GM12878 (cell line): ENCODE measurements at regions not wholly inside any gene's neighbourhood (a gene's known extent, or its start where the extent isn't known, plus 50 kb on each side); places are given as distances from the start of the nearest gene placed in this dataset.

Experiments
- ATAC-seq: fragments of 200-7000 bp; cut with Tn5 transposase; 3 replicates; pipeline ENCODE4 v1.9.1; 2020; ENCODE audit warnings: mild to moderate bottlenecking, moderate library complexity
- BruUV-seq: library from RNA; stranded (reverse); fragments of 400-500 nt; replicated peaks from 2 replicates; lab custom pipeline; 2021; lab: Mats Ljungman, UMichigan
- CTCF ChIA-PET: fragments of 300-600 bp; sonication (Branson Sonifier 250); formaldehyde crosslinking; extraction: SDS; loops from one replicate; lab custom pipeline; 2021; ENCODE audit warnings: inconsistent platforms; lab: Yijun Ruan, JAX
- POLR2A ChIA-PET: fragments of 350-600 bp; formaldehyde crosslinking; extraction: SDS; loops from one replicate; lab custom pipeline; 2021; ENCODE audit warnings: inconsistent platforms; lab: Charles Lee
- RAD21 ChIA-PET: fragments of 300-600 bp; sonication (Branson Sonifier 250); formaldehyde crosslinking; loops from one replicate; lab custom pipeline; 2023; ENCODE audit warnings: antibody characterized with exemption; ENCODE audit not compliant: unreplicated experiment; lab: Charles Lee
- SMC1A ChIA-PET: fragments of 300-600 bp; sonication (Branson Sonifier 250); formaldehyde crosslinking; loops from one replicate; lab custom pipeline; 2023; ENCODE audit not compliant: unreplicated experiment, uncharacterized antibody; lab: Charles Lee
- DNase-seq: peaks from one replicate; pipeline ENCODE4 v3.0.0-alpha.2; 2011; ENCODE audit warnings: low read depth, low spot score
- FAIRE-seq: peaks from 3 replicates; lab custom pipeline; 2011; peaks lifted over from hg19 to GRCh38; lab: Jason Lieb, UNC
- H2AFZ ChIP-seq: 2 replicates; pipeline ENCODE4 v1.6.0; 2011; ENCODE audit warnings: low read depth, low read length, control low read depth; ENCODE audit not compliant: control insufficient read depth
- H3K27ac ChIP-seq: 2 replicates; pipeline ENCODE4 v1.5.1; 2011; ENCODE audit warnings: control low read depth; ENCODE audit not compliant: control insufficient read depth, insufficient read depth
- H3K27me3 ChIP-seq, 2 experiments: replicated peaks in 1 of 2; 2 replicates each; pipeline versions ENCODE4 v1.6.0 to v1.6.1; 2011; ENCODE audit warnings: low read length in 1 of 2; ENCODE audit not compliant: control insufficient read depth in 2 of 2, insufficient read depth in 2 of 2
- H3K36me3 ChIP-seq, 2 experiments: 2 replicates each; pipeline ENCODE4 v1.5.1; 2011; ENCODE audit warnings: low read length in 1 of 2; ENCODE audit not compliant: control insufficient read depth in 2 of 2, insufficient read depth in 2 of 2
- H3K4me1 ChIP-seq: 2 replicates; pipeline ENCODE4 v1.6.1; 2011; ENCODE audit warnings: mild to moderate bottlenecking, low read length, moderate library complexity, mixed read lengths; ENCODE audit not compliant: control insufficient read depth, insufficient read depth
- H3K4me2 ChIP-seq: 2 replicates; pipeline ENCODE4 v1.6.0; 2011; ENCODE audit warnings: control low read depth; ENCODE audit not compliant: control insufficient read depth, insufficient read depth
- H3K4me3 ChIP-seq: fragments of 200-600 bp; sonication (generic); 2 replicates; pipeline ENCODE4 v1.5.1; 2016
- H3K79me2 ChIP-seq: 2 replicates; pipeline ENCODE4 v1.6.0; 2011; ENCODE audit warnings: low read length; ENCODE audit not compliant: control insufficient read depth, insufficient read depth
- H3K9ac ChIP-seq: 2 replicates; pipeline ENCODE4 v1.8.0; 2011; ENCODE audit warnings: low read length, control low read depth, mixed read lengths; ENCODE audit not compliant: control insufficient read depth, insufficient read depth
- H3K9me3 ChIP-seq: replicated peaks from 3 replicates; pipeline ENCODE4 v1.5.1; 2011; ENCODE audit warnings: mild to moderate bottlenecking, low read length; ENCODE audit not compliant: control insufficient read depth, insufficient read depth
- H4K20me1 ChIP-seq: 2 replicates; pipeline ENCODE4 v1.6.0; 2011; ENCODE audit not compliant: control insufficient read depth, insufficient read depth
- BCL3 ChIP-seq: IDR thresholded peaks from 2 replicates; pipeline ENCODE4 v1.6.1; 2011; ENCODE audit warnings: borderline replicate concordance, low read depth, mild to moderate bottlenecking, moderate library complexity, low read length; ENCODE audit not compliant: insufficient read depth, poor library complexity, severe bottlenecking
- CEBPB ChIP-seq, 2 experiments: fragments of 150-350 bp in 1 of 2; IDR thresholded peaks; 2 replicates each; pipeline ENCODE4 v1.6.1; 2012 to 2014; ENCODE audit warnings: low read depth in 2 of 2, low read length in 2 of 2, borderline replicate concordance in 1 of 2, inconsistent platforms in 1 of 2
- CHD1 ChIP-seq: IDR thresholded peaks from 2 replicates; pipeline ENCODE4 v1.6.1; 2012; ENCODE audit warnings: low read depth, low read length, improper control_type of control experiment
- CREM ChIP-seq: IDR thresholded peaks from 2 replicates; pipeline ENCODE4 v1.6.1; 2014; ENCODE audit warnings: antibody characterized with exemption, low read depth
- EED ChIP-seq: sonication (generic); IDR thresholded peaks from 2 replicates; pipeline ENCODE4 v1.6.1; 2016; ENCODE audit warnings: antibody characterized with exemption, low read depth
- FOS ChIP-seq: IDR thresholded peaks from 3 replicates; pipeline ENCODE4 v1.6.1; 2011; ENCODE audit warnings: borderline replicate concordance; ENCODE audit not compliant: insufficient read length; ENCODE audit errors: extremely low read depth
- JUNB ChIP-seq: IDR thresholded peaks from 2 replicates; pipeline ENCODE4 v1.6.1; 2016; ENCODE audit warnings: antibody characterized with exemption, mild to moderate bottlenecking
- MEF2A ChIP-seq: IDR thresholded peaks from 2 replicates; pipeline ENCODE4 v1.6.1; 2011; ENCODE audit warnings: low read depth, mild to moderate bottlenecking, low read length, moderate library complexity; ENCODE audit not compliant: insufficient read depth
- PML ChIP-seq: IDR thresholded peaks from 2 replicates; pipeline ENCODE4 v1.6.1; 2012; ENCODE audit warnings: low read length, inconsistent platforms
- POLR2AphosphoS5 ChIP-seq: IDR thresholded peaks from 2 replicates; pipeline ENCODE4 v1.6.1; 2011; ENCODE audit warnings: mild to moderate bottlenecking, low read length, inconsistent platforms
- PRDM15 ChIP-seq: fragments of 450-650 bp; formaldehyde crosslinking; IDR thresholded peaks from 2 replicates; pipeline ENCODE4 v1.4.0; 2020; ENCODE audit warnings: mild to moderate bottlenecking, moderate library complexity
- RUNX3 ChIP-seq: IDR thresholded peaks from 2 replicates; pipeline ENCODE4 v1.6.1; 2012; ENCODE audit warnings: low read length, inconsistent platforms
- SMAD1 ChIP-seq: fragments of 450-650 bp; IDR thresholded peaks from 2 replicates; pipeline ENCODE4 v1.6.1; 2018; ENCODE audit warnings: mild to moderate bottlenecking, low read depth; ENCODE audit not compliant: partially characterized antibody
- SREBF1 ChIP-seq: IDR thresholded peaks from 2 replicates; pipeline ENCODE4 v1.6.1; 2012; ENCODE audit warnings: mild to moderate bottlenecking, low read length
- SRF ChIP-seq, 2 experiments: IDR thresholded peaks; 2 replicates each; pipeline ENCODE4 v1.6.1; 2011; ENCODE audit warnings: low read depth in 2 of 2, low read length in 2 of 2, mild to moderate bottlenecking in 1 of 2, moderate library complexity in 1 of 2
- SUPT20H ChIP-seq: IDR thresholded peaks from 2 replicates; pipeline ENCODE4 v1.6.1; 2011; ENCODE audit warnings: low read depth, mild to moderate bottlenecking, low read length, moderate library complexity, borderline replicate concordance; ENCODE audit not compliant: control insufficient read depth
- SUZ12 ChIP-seq: fragments of 200-600 bp; sonication (generic); IDR thresholded peaks from one replicate; pipeline ENCODE4 v1.6.1; 2018; ENCODE audit warnings: antibody characterized with exemption, mild to moderate bottlenecking; ENCODE audit not compliant: unreplicated experiment
- WRNIP1 ChIP-seq: IDR thresholded peaks from 2 replicates; pipeline ENCODE4 v1.6.1; 2011; ENCODE audit warnings: low read depth, low read length, improper control_type of control experiment, borderline replicate concordance
- ZBTB33 ChIP-seq: fragments of 450-650 bp; IDR thresholded peaks from 2 replicates; pipeline ENCODE4 v1.6.1; 2017; ENCODE audit warnings: mild to moderate bottlenecking
- ZZZ3 ChIP-seq: IDR thresholded peaks from 2 replicates; pipeline ENCODE4 v1.6.1; 2011; ENCODE audit warnings: low read depth; ENCODE audit not compliant: control insufficient read depth, insufficient read length
- in situ Hi-C: fragments of 300-500 bp; cut with MboI; formaldehyde crosslinking; loops from 9 replicates; pipeline ENCODE4 v1.14.3; 2018; ENCODE audit warnings: mixed read lengths
- intact Hi-C: fragments of 100-400 bp; cut with micrococcal nuclease; formaldehyde crosslinking; loops from one replicate; pipeline ENCODE4 v1.14.2; 2022; ENCODE audit not compliant: unreplicated experiment

GRCh38 chr3:144875211-144875610 lies 903.6 kb downstream of the DIPK2A start:
- no TSS peak for BruUV-seq

More at GRCh38 chr3:144875211-144875610, 903.6 kb downstream of the DIPK2A start:
- intact Hi-C loops = no loop called here
- Histone ChIP-seq H3K9me3 (no peaks in the 10 kb centered on the region), H3K4me1 (no peaks in the 10 kb centered on the region), H3K27ac (no peak overlapping the region), H4K20me1 (no peaks in the 10 kb centered on the region), H3K27me3 (no peaks in the 10 kb centered on the region), H3K36me3 (no peaks in the 10 kb centered on the region), H3K79me2 (no peaks in the 10 kb centered on the region), H3K4me3 (no peak overlapping the region), H2AFZ (no peak overlapping the region), H3K9ac (no peak overlapping the region), H3K4me2 (no peak overlapping the region)
- FAIRE-seq = no peak
- ATAC-seq = no peak
- ChIA-PET SMC1A (no interaction called here), RAD21 (no interaction called here), POLR2A (no interaction called here), CTCF (interaction anchor here (0.7 kb wide), 1 partner anchor 14 kb away, joined by 3 read pairs; no protein-coding TSS in a partner anchor)
- TF ChIP-seq SRF (IDR thresholded peaks at IDR 0.05; ENCODE audit: low read depth in 2 of 2, low read length in 2 of 2) (no peak), POLR2AphosphoS5 (no peak), FOS (no peak), PRDM15 (CRISPR knock-in tag) (no peak), SUPT20H (no peak), BCL3 (no peak), RUNX3 (no peak), SREBF1 (no peak), CREM (no peak), WRNIP1 (no peak), EED (no peak), MEF2A (no peak), PML (no peak), JUNB (no peak), CEBPB (IDR thresholded peaks at IDR 0.05; ENCODE audit: borderline replicate concordance in 1 of 2, low read depth in 2 of 2, low read length in 2 of 2) (no peak), SMAD1 (no peak), CHD1 (no peak), SUZ12 (no peak), ZZZ3 (no peak), ZBTB33 (no peak)
- DNase-seq = no peak
- in situ Hi-C loops = no loop called here
